ENCODE measurements at regions not wholly inside any gene's neighbourhood (a gene's known extent, or its start where the extent isn't known, plus 50 kb on each side); places are given as distances from the start of the nearest gene placed in this dataset.

- Mint-ChIP-seq H3K36me3 (ENCODE audit: insufficient read depth) (no peaks in the 10 kb centered on the region), H3K4me1 (ENCODE audit: low read depth) (peaks cover 11% of the 10 kb centered on the region), H3K4me3 (ENCODE audit: low read depth) (no peak overlapping the region)
Observed at GRCh38 chr14:87312894-87313205, 680.1 kb downstream of the GALC start.

GRCh38 chr14:87312169-87312893 is 680.7 kb downstream of the GALC start:
- peaks cover 3% of the 10 kb centered on the region for H3K27me3 Mint-ChIP-seq
- H3K4me3 Mint-ChIP-seq (ENCODE audit: low read depth): no peak overlapping the region
- no peak for DNase-seq (ENCODE audit: low spot score, unreplicated experiment)
- no peaks in the 10 kb centered on the region for H3K36me3 Mint-ChIP-seq (ENCODE audit: insufficient read depth)
- no peaks in the 10 kb centered on the region for H3K9me3 Mint-ChIP-seq (ENCODE audit: low read depth)
- peak overlapping the region; percentile 8 for H3K27ac Mint-ChIP-seq
- no peak for TF ChIP-seq CTCF (IDR thresholded peaks at IDR 0.05; ENCODE audit: unreplicated experiment)
- peaks cover 11% of the 10 kb centered on the region for H3K4me1 Mint-ChIP-seq (ENCODE audit: low read depth)

More at GRCh38 chr14:87312894-87313205, 680.1 kb downstream of the GALC start:
- H3K9me3 Mint-ChIP-seq (ENCODE audit: low read depth): no peaks in the 10 kb centered on the region
- TF ChIP-seq CTCF (IDR thresholded peaks at IDR 0.05; ENCODE audit: unreplicated experiment): no peak
- no peak for DNase-seq (ENCODE audit: low spot score, unreplicated experiment)
- peaks cover 3% of the 10 kb centered on the region for H3K27me3 Mint-ChIP-seq
- H3K27ac Mint-ChIP-seq: no peak overlapping the region

GRCh38 chr14:87309557-87309956 is 683.4 kb downstream of the GALC start:
- H3K27ac Mint-ChIP-seq: no peak overlapping the region
- H3K4me1 Mint-ChIP-seq (ENCODE audit: low read depth): peaks cover 11% of the 10 kb centered on the region
- peaks cover 3% of the 10 kb centered on the region for H3K27me3 Mint-ChIP-seq
- no peak for DNase-seq (ENCODE audit: low spot score, unreplicated experiment)
- no peaks in the 10 kb centered on the region for H3K36me3 Mint-ChIP-seq (ENCODE audit: insufficient read depth)
- no peaks in the 10 kb centered on the region for H3K9me3 Mint-ChIP-seq (ENCODE audit: low read depth)
- no peak overlapping the region for H3K4me3 Mint-ChIP-seq (ENCODE audit: low read depth)
- no peak for TF ChIP-seq CTCF (IDR thresholded peaks at IDR 0.05; ENCODE audit: unreplicated experiment)

GRCh38 chr14:87306409-87307168 is 686.4 kb downstream of the GALC start:
- Mint-ChIP-seq H3K9me3 (ENCODE audit: low read depth) (peaks cover 6% of the 10 kb centered on the region), H3K27me3 (no peaks in the 10 kb centered on the region), H3K4me3 (ENCODE audit: low read depth) (no peak overlapping the region), H3K4me1 (ENCODE audit: low read depth) (no peaks in the 10 kb centered on the region), H3K36me3 (ENCODE audit: insufficient read depth) (no peaks in the 10 kb centered on the region), H3K27ac (no peak overlapping the region)
- no peak for DNase-seq (ENCODE audit: low spot score, unreplicated experiment)
- TF ChIP-seq CTCF (IDR thresholded peaks at IDR 0.05; ENCODE audit: unreplicated experiment): no peak

- no peak for DNase-seq (ENCODE audit: low spot score, unreplicated experiment)
- Mint-ChIP-seq H3K4me1 (ENCODE audit: low read depth) (no peaks in the 10 kb centered on the region), H3K9me3 (ENCODE audit: low read depth) (peaks cover 12% of the 10 kb centered on the region), H3K27ac (no peak overlapping the region), H3K27me3 (no peaks in the 10 kb centered on the region), H3K36me3 (ENCODE audit: insufficient read depth) (no peaks in the 10 kb centered on the region), H3K4me3 (ENCODE audit: low read depth) (no peak overlapping the region)
- TF ChIP-seq CTCF (IDR thresholded peaks at IDR 0.05; ENCODE audit: unreplicated experiment): no peak
Observed at GRCh38 chr14:87305345-87305744, 687.6 kb downstream of the GALC start.
